Testis (tissue), 2 donors: ENCODE measurements at regions not wholly inside any gene's neighbourhood (a gene's known extent, or its start where the extent isn't known, plus 50 kb on each side); places are given as distances from the start of the nearest gene placed in this dataset.

Source experiments
- POLR2A ChIP-seq: fragments of 450-650 bp; IDR thresholded peaks from one replicate; pipeline ENCODE4 v1.6.1; 2017; ENCODE audit warnings: antibody characterized with exemption, mild to moderate bottlenecking, moderate library complexity
- TF ChIP-seq, protein P1 (sequence below), 3 experiments: fragments of 450-650 bp in 2 of 3; fragments of 200-600 bp in 1 of 3; sonication (generic) in 1 of 3; IDR thresholded peaks; one replicate each; pipeline ENCODE4 v1.5.1; 2016 to 2019; ENCODE audit warnings: antibody characterized with exemption in 3 of 3, mild to moderate bottlenecking in 2 of 3, moderate library complexity in 1 of 3

DNA sequence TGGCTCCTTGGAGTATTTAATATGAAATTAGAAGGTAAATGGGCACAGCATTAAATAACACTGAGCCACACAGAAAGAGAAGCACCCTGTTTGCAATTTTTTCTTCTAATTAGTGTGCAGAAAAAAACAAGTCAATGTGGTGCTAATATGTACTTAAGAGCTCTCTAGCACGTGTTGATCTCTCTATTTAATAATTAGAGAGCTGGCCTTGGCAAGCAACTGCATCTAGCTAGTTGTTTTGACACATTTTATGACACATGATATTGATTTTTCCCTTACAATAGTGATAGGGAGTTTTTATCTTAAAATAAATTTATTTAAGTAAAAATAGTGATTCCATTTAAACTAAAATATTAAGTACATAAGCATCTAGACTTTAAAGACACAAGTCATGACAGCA, 54.5 kb upstream of the NUDT12 start:
- TF ChIP-seq, protein P1, sequence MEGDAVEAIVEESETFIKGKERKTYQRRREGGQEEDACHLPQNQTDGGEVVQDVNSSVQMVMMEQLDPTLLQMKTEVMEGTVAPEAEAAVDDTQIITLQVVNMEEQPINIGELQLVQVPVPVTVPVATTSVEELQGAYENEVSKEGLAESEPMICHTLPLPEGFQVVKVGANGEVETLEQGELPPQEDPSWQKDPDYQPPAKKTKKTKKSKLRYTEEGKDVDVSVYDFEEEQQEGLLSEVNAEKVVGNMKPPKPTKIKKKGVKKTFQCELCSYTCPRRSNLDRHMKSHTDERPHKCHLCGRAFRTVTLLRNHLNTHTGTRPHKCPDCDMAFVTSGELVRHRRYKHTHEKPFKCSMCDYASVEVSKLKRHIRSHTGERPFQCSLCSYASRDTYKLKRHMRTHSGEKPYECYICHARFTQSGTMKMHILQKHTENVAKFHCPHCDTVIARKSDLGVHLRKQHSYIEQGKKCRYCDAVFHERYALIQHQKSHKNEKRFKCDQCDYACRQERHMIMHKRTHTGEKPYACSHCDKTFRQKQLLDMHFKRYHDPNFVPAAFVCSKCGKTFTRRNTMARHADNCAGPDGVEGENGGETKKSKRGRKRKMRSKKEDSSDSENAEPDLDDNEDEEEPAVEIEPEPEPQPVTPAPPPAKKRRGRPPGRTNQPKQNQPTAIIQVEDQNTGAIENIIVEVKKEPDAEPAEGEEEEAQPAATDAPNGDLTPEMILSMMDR (IDR thresholded peaks at IDR 0.05) = no peak
- no peak for TF ChIP-seq POLR2A
